Natural killer cell (primary cell): ENCODE measurements at regions not wholly inside any gene's neighbourhood (a gene's known extent, or its start where the extent isn't known, plus 50 kb on each side); places are given as distances from the start of the nearest gene placed in this dataset.

Experiments
- ATAC-seq, 3 donors: fragments of 150-1000 bp in 2 of 3; fragments of 200-7000 bp in 1 of 3; cut with Tn5 transposase; 1 replicate in 1 of 3; 2 replicates in 2 of 3; pipeline ENCODE4 v1.10.0; 2021; ENCODE audit warnings: mild to moderate bottlenecking in 2 of 3, moderate library complexity in 2 of 3
- DNase-seq, 2 donors: peaks; one replicate each; pipeline versions ENCODE4 v3.0.0 to v3.0.0-alpha.2; 2013 to 2021; ENCODE audit warnings: mixed read lengths in 1 of 2
- H3K27ac ChIP-seq: one replicate; pipeline ENCODE4 v1.5.1; 2013; ENCODE audit warnings: mild to moderate bottlenecking, low read length
- H3K27me3 ChIP-seq: one replicate; pipeline ENCODE4 v1.6.1; 2013; ENCODE audit warnings: low read length; ENCODE audit not compliant: control insufficient read depth, insufficient read depth
- H3K36me3 ChIP-seq: one replicate; pipeline ENCODE4 v1.6.1; 2013; ENCODE audit warnings: low read length; ENCODE audit not compliant: control insufficient read depth, insufficient read depth
- H3K4me1 ChIP-seq: one replicate; pipeline ENCODE4 v1.6.1; 2013; ENCODE audit warnings: low read length; ENCODE audit not compliant: control insufficient read depth, insufficient read depth
- H3K4me3 ChIP-seq: one replicate; pipeline ENCODE4 v1.5.1; 2013; ENCODE audit warnings: low read length
- H3K9me3 ChIP-seq: one replicate; pipeline ENCODE4 v1.6.1; 2013; ENCODE audit warnings: low read length; ENCODE audit not compliant: control insufficient read depth, insufficient read depth
- H3K27ac Mint-ChIP-seq, 2 donors: one replicate each; pipeline ENCODE4 v1.8.0; 2022; ENCODE audit warnings: mild to moderate bottlenecking in 2 of 2, mixed read lengths in 2 of 2, moderate library complexity in 1 of 2
- H3K27me3 Mint-ChIP-seq, 2 donors: one replicate each; pipeline ENCODE4 v1.8.0; 2022; ENCODE audit warnings: low read depth in 2 of 2, mixed read lengths in 2 of 2
- H3K36me3 Mint-ChIP-seq: one replicate; pipeline ENCODE4 v1.8.0; 2022; ENCODE audit warnings: mixed read lengths
- H3K4me1 Mint-ChIP-seq, 2 donors: one replicate each; pipeline ENCODE4 v1.8.0; 2022; ENCODE audit warnings: mixed read lengths in 2 of 2
- H3K4me3 Mint-ChIP-seq: one replicate; pipeline ENCODE4 v1.8.0; 2022; ENCODE audit warnings: mild to moderate bottlenecking, moderate library complexity, mixed read lengths
- H3K9me3 Mint-ChIP-seq, 2 donors: one replicate each; pipeline ENCODE4 v1.8.0; 2022; ENCODE audit warnings: mixed read lengths in 2 of 2
- CTCF ChIP-seq: fragments of 200-600 bp; IDR thresholded peaks from one replicate; pipeline ENCODE4 v1.8.0; 2022; ENCODE audit warnings: antibody characterized with exemption
- WGBS: methylation state at CpG from one replicate; pipeline ENCODE4 v1.1.7; 2013; ENCODE audit warnings: missing lambda C conversion rate; ENCODE audit not compliant: insufficient coverage; 5-methylcytosine and 5-hydroxymethylcytosine counted together
- intact Hi-C: fragments of 100-400 bp; cut with micrococcal nuclease; formaldehyde crosslinking; loops from one replicate; pipeline ENCODE4 v1.14.2; 2022

DNA sequence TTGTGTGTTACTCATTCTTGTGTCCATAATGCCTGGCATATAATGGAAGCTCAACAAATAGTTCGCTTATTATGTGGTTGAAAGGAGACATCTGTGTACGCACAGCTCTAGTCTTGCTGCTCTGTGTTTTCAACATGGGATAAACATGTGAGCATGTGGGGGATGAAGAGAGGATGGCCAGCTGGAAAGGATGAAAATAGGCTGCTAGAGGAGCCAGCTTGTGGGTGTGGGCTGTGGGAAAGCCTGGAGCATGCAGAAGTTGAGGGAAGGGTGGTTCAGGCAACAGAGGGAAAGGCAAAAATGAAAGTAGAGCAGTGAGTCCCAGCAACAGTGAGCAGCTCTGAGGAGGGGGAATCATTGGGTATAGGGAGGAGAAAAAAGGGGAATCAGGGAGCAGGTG is 324.6 kb upstream of the CDH11 start:
- no peaks in the 10 kb centered on the region for H3K4me1 Mint-ChIP-seq
- no peak overlapping the region for H3K4me3 Mint-ChIP-seq
- no peak for TF ChIP-seq CTCF
- DNase-seq: no peak
- WGBS: 83% methylated on average over 2 of the region's 2 CpGs
- H3K27ac Mint-ChIP-seq: no peak overlapping the region
- Histone ChIP-seq H3K27me3 (no peaks in the 10 kb centered on the region), H3K9me3 (peaks cover 5% of the 10 kb centered on the region), H3K36me3 (no peaks in the 10 kb centered on the region), H3K27ac (no peak overlapping the region), H3K4me1 (no peaks in the 10 kb centered on the region), H3K4me3 (no peak overlapping the region)
- intact Hi-C loops: no loop called here
- H3K36me3 Mint-ChIP-seq: no peaks in the 10 kb centered on the region
- ATAC-seq: no peak
- H3K9me3 Mint-ChIP-seq: peaks cover 5 to 15% of the 10 kb centered on the region in 2 donors
- H3K27me3 Mint-ChIP-seq: no peaks in the 10 kb centered on the region

- ATAC-seq (no peak), DNase-seq (no peak)
- Mint-ChIP-seq H3K27ac (no peak overlapping the region), H3K4me1 (no peaks in the 10 kb centered on the region), H3K4me3 (no peak overlapping the region), H3K36me3 (no peaks in the 10 kb centered on the region), H3K27me3 (no peaks in the 10 kb centered on the region), H3K9me3 (peaks cover 5 to 15% of the 10 kb centered on the region in 2 donors)
- intact Hi-C loops: no loop called here
- peaks cover 5% of the 10 kb centered on the region for H3K9me3 ChIP-seq
- no peaks in the 10 kb centered on the region for H3K36me3 ChIP-seq
- no peak overlapping the region for H3K4me3 ChIP-seq
- TF ChIP-seq CTCF: no peak
- 78% methylated on average over 1 of the region's 1 CpG for WGBS
- no peaks in the 10 kb centered on the region for H3K27me3 ChIP-seq
- no peaks in the 10 kb centered on the region for H3K4me1 ChIP-seq
- H3K27ac ChIP-seq: no peak overlapping the region
Measured at GRCh38 chr16:65445313-65446260, 323.7 kb upstream of the CDH11 start.

DNA sequence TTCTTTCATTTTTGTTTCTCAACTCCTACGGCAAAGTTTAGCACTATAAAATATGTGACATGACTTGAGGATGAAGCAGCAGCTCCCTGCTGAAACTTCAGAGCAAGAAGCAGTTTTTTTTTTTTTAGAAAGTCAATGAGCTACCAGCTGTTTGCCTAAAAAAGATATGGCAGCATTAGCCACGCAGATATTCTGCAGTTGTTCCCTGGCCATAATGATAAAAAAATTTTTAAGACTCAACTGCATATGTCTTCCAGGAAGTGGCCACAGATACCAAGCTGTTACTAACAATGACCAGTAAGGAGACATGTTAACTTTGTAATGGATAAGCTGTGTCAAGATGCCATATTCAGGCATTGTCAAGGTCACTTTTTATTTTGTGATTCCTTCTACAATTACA is 319.6 kb upstream of the CDH11 start:
- Mint-ChIP-seq H3K4me1 (no peaks in the 10 kb centered on the region), H3K27ac (no peak overlapping the region), H3K4me3 (no peak overlapping the region), H3K36me3 (no peaks in the 10 kb centered on the region), H3K27me3 (no peaks in the 10 kb centered on the region), H3K9me3 (peaks cover 5 to 6% of the 10 kb centered on the region in 2 donors)
- no peak overlapping the region for H3K4me3 ChIP-seq
- no peak for ATAC-seq
- no peak for DNase-seq
- no peaks in the 10 kb centered on the region for H3K9me3 ChIP-seq
- WGBS: 86% methylated on average over 2 of the region's 2 CpGs
- intact Hi-C loops: no loop called here
- H3K27me3 ChIP-seq: no peaks in the 10 kb centered on the region
- H3K36me3 ChIP-seq: no peaks in the 10 kb centered on the region
- H3K4me1 ChIP-seq: no peaks in the 10 kb centered on the region
- no peak for TF ChIP-seq CTCF
- no peak overlapping the region for H3K27ac ChIP-seq
